DOHH2 (cell line): ENCODE measurements at regions not wholly inside any gene's neighbourhood (a gene's known extent, or its start where the extent isn't known, plus 50 kb on each side); places are given as distances from the start of the nearest gene placed in this dataset.

Experiments used
- EZH2phosphoT487 ChIP-seq: fragments of 200-600 bp; sonication (generic); IDR thresholded peaks from 2 replicates; pipeline ENCODE4 v1.6.1; 2017; ENCODE audit warnings: borderline replicate concordance, mild to moderate bottlenecking, antibody characterized with exemption, low read length, moderate library complexity, mixed read lengths
- TF ChIP-seq, protein P1 (sequence below): fragments of 200-600 bp; sonication (generic); IDR thresholded peaks from one replicate; pipeline ENCODE4 v1.5.1; 2014; ENCODE audit warnings: antibody characterized with exemption, mild to moderate bottlenecking, low read depth, low read length; ENCODE audit not compliant: poor library complexity, severe bottlenecking

DNA sequence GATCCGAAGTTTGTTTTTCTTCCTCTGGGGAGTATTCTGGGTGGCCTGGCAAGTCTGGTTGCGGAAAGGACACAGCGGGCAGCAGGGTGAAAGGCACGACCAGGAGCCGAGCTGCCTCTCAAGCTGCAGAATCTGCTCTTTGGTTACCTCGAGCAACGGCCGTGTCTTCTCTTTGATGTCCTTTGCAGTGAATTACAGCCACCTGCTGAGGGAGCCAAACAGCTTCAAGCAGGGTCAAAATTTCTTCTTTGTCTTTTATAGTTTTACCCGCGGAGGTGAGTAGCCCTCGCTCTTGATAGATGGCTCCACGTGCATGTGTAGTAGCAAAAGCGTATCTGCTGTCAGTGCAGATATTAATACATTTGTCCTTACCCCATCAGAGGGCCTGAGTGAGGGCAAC lies 177.3 kb upstream of the MBL2 start:
- TF ChIP-seq, protein P1, sequence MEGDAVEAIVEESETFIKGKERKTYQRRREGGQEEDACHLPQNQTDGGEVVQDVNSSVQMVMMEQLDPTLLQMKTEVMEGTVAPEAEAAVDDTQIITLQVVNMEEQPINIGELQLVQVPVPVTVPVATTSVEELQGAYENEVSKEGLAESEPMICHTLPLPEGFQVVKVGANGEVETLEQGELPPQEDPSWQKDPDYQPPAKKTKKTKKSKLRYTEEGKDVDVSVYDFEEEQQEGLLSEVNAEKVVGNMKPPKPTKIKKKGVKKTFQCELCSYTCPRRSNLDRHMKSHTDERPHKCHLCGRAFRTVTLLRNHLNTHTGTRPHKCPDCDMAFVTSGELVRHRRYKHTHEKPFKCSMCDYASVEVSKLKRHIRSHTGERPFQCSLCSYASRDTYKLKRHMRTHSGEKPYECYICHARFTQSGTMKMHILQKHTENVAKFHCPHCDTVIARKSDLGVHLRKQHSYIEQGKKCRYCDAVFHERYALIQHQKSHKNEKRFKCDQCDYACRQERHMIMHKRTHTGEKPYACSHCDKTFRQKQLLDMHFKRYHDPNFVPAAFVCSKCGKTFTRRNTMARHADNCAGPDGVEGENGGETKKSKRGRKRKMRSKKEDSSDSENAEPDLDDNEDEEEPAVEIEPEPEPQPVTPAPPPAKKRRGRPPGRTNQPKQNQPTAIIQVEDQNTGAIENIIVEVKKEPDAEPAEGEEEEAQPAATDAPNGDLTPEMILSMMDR, result no peak
- no peak for TF ChIP-seq EZH2phosphoT487
